Loucy (cell line): ENCODE measurements at regions not wholly inside any gene's neighbourhood (a gene's known extent, or its start where the extent isn't known, plus 50 kb on each side); places are given as distances from the start of the nearest gene placed in this dataset.
A peak's percentile ranks its signal among the peaks of the same experiment; 100 is the strongest.

Experiments used
- H2AFZ ChIP-seq: fragments of 200-600 bp; sonication (generic); 2 replicates; pipeline ENCODE4 v1.6.0; 2016; ENCODE audit warnings: antibody characterized with exemption, mild to moderate bottlenecking, low read length, moderate library complexity
- H3F3A ChIP-seq: fragments of 200-600 bp; 2 replicates; pipeline ENCODE4 v1.6.0; 2016; ENCODE audit warnings: antibody characterized with exemption, low read depth, mild to moderate bottlenecking
- H3K27me3 ChIP-seq: fragments of 200-600 bp; sonication (generic); 2 replicates; pipeline ENCODE4 v1.6.1; 2014; ENCODE audit warnings: low read length, mild to moderate bottlenecking; ENCODE audit not compliant: insufficient read depth, poor library complexity, severe bottlenecking
- H3K36me3 ChIP-seq: fragments of 200-600 bp; sonication (generic); 2 replicates; pipeline ENCODE4 v1.6.1; 2016; ENCODE audit warnings: low read length; ENCODE audit not compliant: insufficient read depth
- H3K4me1 ChIP-seq: fragments of 200-600 bp; sonication (generic); 2 replicates; pipeline ENCODE4 v1.5.1; 2014; ENCODE audit warnings: low read length, mild to moderate bottlenecking; ENCODE audit not compliant: insufficient read depth, poor library complexity, severe bottlenecking
- H3K4me2 ChIP-seq: fragments of 200-600 bp; sonication (generic); 2 replicates; pipeline ENCODE4 v1.6.0; 2014; ENCODE audit warnings: antibody characterized with exemption, low read length, low read depth, mild to moderate bottlenecking; ENCODE audit not compliant: poor library complexity, severe bottlenecking
- H3K4me3 ChIP-seq: fragments of 200-600 bp; sonication (generic); 2 replicates; pipeline ENCODE4 v1.5.1; 2014; ENCODE audit warnings: low read length, mild to moderate bottlenecking, mixed read lengths; ENCODE audit not compliant: poor library complexity, severe bottlenecking
- H3K79me2 ChIP-seq: fragments of 200-600 bp; sonication (generic); 2 replicates; pipeline ENCODE4 v1.6.1; 2014; ENCODE audit warnings: low read length; ENCODE audit not compliant: insufficient read depth
- H3K9ac ChIP-seq: fragments of 200-600 bp; sonication (generic); 2 replicates; pipeline ENCODE4 v1.6.0; 2014; ENCODE audit warnings: mild to moderate bottlenecking, low read depth, low read length, moderate library complexity; ENCODE audit not compliant: poor library complexity, severe bottlenecking
- H3K9me2 ChIP-seq: fragments of 200-600 bp; sonication (generic); replicated peaks from 2 replicates; pipeline ENCODE4 v1.6.1; 2016; ENCODE audit warnings: low read depth, low read length, mixed read lengths
- H3K9me3 ChIP-seq: fragments of 200-600 bp; sonication (generic); 2 replicates; pipeline ENCODE4 v1.6.1; 2014; ENCODE audit warnings: mild to moderate bottlenecking, antibody characterized with exemption, low read length, low read depth; ENCODE audit not compliant: insufficient read depth
- H4K20me1 ChIP-seq: fragments of 200-600 bp; sonication (generic); 2 replicates; pipeline ENCODE4 v1.6.0; 2014; ENCODE audit warnings: antibody characterized with exemption, low read length, mild to moderate bottlenecking; ENCODE audit not compliant: insufficient read depth, poor library complexity, severe bottlenecking
- EZH2phosphoT487 ChIP-seq: fragments of 200-600 bp; IDR thresholded peaks from 2 replicates; pipeline ENCODE4 v1.6.1; 2018; ENCODE audit warnings: antibody characterized with exemption, mild to moderate bottlenecking, moderate library complexity, borderline replicate concordance
- TF ChIP-seq, protein P1 (sequence below): fragments of 200-600 bp; sonication (generic); conservative IDR thresholded peaks from 2 replicates; pipeline ENCODE4 v1.5.1; 2014; ENCODE audit warnings: mild to moderate bottlenecking, antibody characterized with exemption, low read length

DNA sequence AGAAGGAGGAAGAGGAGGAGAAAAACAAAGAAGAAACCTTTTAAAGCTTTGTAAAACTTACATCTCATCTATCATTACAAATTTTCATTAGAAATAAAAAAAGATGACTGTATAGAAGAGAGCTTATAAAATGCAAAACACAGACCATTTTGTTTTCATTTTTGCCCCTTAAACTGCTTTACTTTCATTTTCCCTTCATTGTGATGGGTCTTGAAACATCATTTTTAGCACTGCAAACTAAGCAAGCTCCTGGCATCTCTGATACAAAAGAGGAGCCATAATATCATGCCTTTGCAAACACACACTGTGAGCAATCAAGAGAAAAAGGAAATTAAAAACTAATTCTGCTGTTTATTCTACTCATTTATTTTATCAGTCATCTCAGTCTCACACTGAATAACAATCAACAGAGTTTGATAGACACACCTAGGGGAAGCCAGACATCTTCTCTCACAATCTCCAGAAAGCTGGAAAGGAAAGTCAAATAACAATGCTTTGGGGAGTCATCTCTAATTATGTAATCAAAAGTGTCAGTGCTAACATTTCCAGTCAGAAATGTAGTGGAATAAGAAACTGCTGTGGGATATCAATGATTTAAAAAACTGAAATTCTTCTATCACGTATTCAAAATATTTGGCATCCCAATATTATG, 467.7 kb upstream of the FAT3 start:
- H3K9ac ChIP-seq = peak overlapping the region; percentile 9
- TF ChIP-seq EZH2phosphoT487 = no peak
- TF ChIP-seq, protein P1, sequence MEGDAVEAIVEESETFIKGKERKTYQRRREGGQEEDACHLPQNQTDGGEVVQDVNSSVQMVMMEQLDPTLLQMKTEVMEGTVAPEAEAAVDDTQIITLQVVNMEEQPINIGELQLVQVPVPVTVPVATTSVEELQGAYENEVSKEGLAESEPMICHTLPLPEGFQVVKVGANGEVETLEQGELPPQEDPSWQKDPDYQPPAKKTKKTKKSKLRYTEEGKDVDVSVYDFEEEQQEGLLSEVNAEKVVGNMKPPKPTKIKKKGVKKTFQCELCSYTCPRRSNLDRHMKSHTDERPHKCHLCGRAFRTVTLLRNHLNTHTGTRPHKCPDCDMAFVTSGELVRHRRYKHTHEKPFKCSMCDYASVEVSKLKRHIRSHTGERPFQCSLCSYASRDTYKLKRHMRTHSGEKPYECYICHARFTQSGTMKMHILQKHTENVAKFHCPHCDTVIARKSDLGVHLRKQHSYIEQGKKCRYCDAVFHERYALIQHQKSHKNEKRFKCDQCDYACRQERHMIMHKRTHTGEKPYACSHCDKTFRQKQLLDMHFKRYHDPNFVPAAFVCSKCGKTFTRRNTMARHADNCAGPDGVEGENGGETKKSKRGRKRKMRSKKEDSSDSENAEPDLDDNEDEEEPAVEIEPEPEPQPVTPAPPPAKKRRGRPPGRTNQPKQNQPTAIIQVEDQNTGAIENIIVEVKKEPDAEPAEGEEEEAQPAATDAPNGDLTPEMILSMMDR = no peak
- peak overlapping the region; percentile 93 for H2AFZ ChIP-seq
- H3K79me2 ChIP-seq = no peaks in the 10 kb centered on the region
- H3K4me2 ChIP-seq = peak overlapping the region; percentile 60
- H3K9me3 ChIP-seq = no peaks in the 10 kb centered on the region
- no peaks in the 10 kb centered on the region for H3K36me3 ChIP-seq
- H3K27me3 ChIP-seq = no peaks in the 10 kb centered on the region
- H4K20me1 ChIP-seq = no peaks in the 10 kb centered on the region
- H3K9me2 ChIP-seq = no peaks in the 10 kb centered on the region
- peak overlapping the region; percentile 52 for H3K4me3 ChIP-seq
- H3F3A ChIP-seq = no peaks in the 10 kb centered on the region
- peaks cover 7% of the 10 kb centered on the region for H3K4me1 ChIP-seq

DNA sequence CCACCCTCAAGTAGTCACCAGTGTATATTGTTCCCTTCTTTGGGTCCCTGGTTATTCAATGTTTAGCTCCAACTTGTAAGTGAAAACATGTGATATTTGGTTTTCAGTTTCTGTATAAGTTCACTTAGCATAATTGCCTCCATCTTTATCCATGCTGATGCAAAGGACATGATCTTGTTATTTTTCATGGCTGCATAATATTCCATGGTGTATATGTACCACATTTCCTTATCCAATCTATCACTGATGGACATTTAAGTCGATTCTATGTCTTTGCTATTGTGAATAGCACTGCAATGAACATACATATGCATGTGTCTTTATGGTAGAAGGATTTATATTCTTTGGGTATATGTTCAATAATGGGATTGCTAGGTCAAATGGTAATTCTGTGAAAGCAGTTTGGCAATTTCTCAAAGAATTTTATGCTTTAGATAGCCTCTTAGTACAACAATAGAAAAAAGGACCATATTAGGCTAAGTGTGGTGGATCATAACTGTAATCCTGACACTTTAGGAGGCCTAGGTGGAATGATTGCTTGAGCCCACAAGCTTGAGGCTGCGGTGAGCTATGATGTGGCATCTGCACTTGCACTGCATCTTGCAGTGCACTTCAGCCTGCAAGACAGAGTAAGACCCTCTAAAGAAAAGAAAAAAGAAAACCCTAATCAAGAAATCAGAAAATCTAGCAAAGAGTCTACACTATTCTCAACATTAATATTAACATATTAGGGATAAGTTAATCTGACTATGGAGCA, 468.5 kb upstream of the FAT3 start:
- no peaks in the 10 kb centered on the region for H3K9me2 ChIP-seq
- H3K79me2 ChIP-seq = no peaks in the 10 kb centered on the region
- no peaks in the 10 kb centered on the region for H3K9me3 ChIP-seq
- no peaks in the 10 kb centered on the region for H3K27me3 ChIP-seq
- peak overlapping the region; percentile 52 for H3K4me3 ChIP-seq
- peak overlapping the region; percentile 93 for H2AFZ ChIP-seq
- peaks cover 7% of the 10 kb centered on the region for H3K4me1 ChIP-seq
- TF ChIP-seq, protein P1 = no peak
- TF ChIP-seq EZH2phosphoT487 = no peak
- peak overlapping the region; percentile 60 for H3K4me2 ChIP-seq
- H3K9ac ChIP-seq = peak overlapping the region; percentile 9
- H4K20me1 ChIP-seq = no peaks in the 10 kb centered on the region
- H3F3A ChIP-seq = no peaks in the 10 kb centered on the region
- H3K36me3 ChIP-seq = no peaks in the 10 kb centered on the region

DNA sequence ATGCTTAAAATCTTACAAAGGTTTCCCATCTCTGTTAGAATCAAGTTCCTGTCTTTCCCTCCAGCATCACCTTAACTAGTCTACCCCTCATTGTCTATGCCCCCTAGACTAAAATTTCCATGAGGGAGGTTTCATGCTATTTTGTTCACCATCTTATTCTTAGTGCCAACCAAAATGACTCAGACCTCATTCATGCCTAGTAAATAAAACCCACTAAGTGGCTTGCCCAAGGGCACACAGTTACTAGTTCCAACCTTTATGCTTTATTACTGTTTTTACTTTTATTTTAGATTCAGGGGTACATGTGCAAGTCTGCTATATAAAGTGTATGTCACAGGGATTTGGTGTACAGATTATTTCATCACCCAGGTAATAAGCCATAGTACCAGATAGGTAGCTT, 469.1 kb upstream of the FAT3 start:
- H3K79me2 ChIP-seq = no peaks in the 10 kb centered on the region
- H2AFZ ChIP-seq = no peak overlapping the region
- no peak overlapping the region for H3K4me3 ChIP-seq
- H3K9ac ChIP-seq = no peak overlapping the region
- H4K20me1 ChIP-seq = no peaks in the 10 kb centered on the region
- TF ChIP-seq EZH2phosphoT487 = no peak
- TF ChIP-seq, protein P1 = no peak
- no peaks in the 10 kb centered on the region for H3K9me2 ChIP-seq
- H3K4me1 ChIP-seq = peaks cover 7% of the 10 kb centered on the region
- no peaks in the 10 kb centered on the region for H3F3A ChIP-seq
- no peaks in the 10 kb centered on the region for H3K27me3 ChIP-seq
- no peaks in the 10 kb centered on the region for H3K9me3 ChIP-seq
- H3K36me3 ChIP-seq = no peaks in the 10 kb centered on the region
- no peak overlapping the region for H3K4me2 ChIP-seq
